ENCODE measurements at regions not wholly inside any gene's neighbourhood (a gene's known extent, or its start where the extent isn't known, plus 50 kb on each side); places are given as distances from the start of the nearest gene placed in this dataset.
"Not testable (repeated sequence)": the region's sequence is repeated elsewhere in the genome, so short reads cannot be mapped to it uniquely, and the experiment has no call there.

DNA sequence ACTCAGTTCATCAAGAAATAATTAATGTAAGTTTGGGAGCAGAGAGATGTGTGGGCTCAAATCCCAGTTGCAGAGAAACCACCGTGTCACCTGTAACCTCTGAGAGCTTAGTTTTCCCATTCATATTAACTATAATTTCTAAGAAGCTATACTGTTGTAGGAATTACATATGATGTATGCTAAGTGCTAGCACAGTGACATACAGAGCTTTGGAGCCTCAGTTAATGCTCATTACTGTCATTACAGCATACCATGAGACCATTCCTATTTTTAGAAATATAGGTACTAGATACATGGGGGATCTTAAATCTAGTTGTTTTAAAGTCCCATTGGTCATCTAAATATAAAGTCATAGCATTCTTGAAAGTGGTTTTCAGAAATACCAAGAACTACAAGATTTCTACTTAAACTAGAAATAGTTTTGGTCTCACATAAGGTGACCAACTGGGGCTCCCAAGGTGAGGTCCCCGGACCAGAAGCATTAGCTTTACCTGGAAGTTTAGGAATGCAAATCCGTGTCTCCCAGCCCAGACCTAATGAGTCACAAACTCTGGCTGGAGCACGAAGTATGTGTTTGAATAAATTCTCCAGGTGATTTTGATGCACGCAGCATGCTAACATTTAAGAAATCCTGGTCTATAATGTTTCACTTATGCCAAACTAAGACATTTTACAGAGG is 144.6 kb downstream of the LACC1 start:
- no peak for FAIRE-seq

DNA sequence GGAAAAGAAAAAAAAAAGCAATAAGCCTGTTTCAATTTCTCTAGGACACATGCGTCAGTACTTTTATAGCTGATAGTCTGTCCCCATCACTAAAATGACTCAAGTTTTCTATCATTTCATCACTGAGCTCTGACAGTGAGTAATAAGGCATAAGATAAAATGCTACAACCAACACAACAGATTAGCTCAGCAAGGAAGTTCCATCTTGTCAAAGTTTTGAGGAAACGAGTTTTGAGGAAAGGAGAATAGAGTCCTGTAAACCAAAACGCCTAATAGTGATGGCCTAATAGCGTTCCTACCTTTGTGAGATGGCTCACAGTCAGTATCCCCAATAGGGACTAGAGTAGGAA is 145.1 kb downstream of the LACC1 start:
- FAIRE-seq: no peak

DNA sequence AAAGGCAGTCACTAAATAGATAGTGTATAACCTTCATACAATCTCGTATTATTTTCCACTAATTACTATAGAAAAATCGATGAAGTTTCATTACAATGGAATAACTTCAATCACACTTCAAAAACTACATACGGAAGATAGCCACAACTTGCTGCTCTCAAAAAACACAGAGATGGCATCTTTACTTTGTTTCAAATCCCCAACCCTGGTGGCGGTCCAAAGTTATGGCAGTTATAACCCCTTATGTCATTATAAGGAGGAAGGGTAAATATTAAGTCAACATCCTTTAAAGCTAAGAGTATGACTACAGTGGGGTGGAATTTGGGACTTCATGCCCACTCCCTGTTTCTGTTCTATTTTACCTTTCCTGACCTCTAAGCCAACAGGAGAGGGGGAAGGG is 146.5 kb downstream of the LACC1 start:
- no peak for FAIRE-seq

DNA sequence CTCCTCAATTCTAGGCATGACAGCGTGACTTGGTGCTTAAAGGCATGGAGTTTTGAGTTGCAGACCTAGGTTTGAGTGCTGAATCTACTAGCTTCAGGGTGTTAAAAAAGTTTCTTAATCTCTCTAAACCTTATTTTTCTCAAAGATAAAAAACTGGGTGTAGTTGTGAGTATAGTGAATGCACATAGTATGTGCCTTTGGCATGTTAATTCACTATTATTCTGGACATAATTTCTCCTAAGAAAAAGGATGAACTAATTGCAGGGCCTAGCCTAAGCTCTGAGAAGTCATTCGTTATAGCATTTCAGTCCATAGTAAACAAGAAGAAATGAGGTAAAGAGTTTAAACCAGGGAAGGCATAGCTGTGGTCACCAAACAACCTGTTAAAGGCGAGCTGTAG is 149.0 kb downstream of the LACC1 start:
- FAIRE-seq: no peak

DNA sequence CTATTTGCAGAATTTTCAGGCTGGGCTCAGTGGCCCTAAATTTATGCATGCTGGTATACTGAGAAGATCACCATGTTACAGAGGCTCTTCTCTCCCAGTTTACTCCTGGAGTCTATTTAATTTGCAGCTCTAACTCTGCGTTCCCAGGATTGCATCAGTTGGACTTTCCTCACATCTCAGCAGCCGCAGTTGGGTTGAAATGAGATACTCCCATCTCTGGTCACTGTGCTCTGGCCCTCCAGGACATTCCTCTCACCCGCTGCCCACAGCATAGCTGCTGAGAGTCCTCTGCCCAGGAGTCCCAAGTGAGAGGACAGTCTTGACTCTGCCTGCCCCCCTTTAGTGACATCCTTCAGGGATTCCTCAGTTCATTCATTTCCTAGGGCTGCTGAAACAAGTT is 150.9 kb downstream of the LACC1 start:
- no peak for FAIRE-seq

DNA sequence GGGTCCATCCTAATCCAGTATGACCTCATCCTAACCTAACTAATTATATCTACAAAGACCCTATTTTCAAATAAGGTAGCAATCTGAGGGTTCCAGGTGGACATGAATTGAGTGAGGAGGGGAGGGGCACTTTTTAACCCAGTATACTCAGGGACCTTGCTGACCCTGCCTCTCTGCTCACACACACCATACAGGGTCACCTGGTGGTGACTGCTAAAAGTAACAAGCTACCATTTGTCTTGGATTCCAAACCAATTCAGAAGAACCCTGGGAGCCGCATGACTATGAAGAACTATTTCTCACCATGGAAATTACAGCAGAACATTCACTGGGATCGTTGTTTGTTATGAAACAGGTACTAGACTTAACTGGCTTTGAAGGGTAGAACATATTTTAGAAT is 151.9 kb downstream of the LACC1 start:
- FAIRE-seq: no peak

DNA sequence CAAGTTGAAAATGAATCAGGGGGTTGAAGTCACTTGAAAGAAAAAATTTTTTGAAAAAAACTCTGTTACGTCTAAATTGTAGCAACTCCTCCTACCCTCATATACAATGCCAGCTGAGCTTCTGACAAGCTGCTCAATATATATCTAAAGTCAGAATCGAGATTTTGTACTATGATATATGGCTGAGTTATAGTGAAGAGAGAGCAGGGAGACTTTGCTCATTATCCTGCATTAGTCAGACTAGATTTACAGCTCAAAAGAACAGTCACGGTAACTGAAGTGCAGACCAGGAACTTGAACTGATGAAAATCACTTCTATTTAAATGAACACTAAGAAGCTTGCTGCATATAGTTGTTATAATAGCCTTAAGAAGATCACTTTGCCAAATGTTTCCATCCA is 153.1 kb downstream of the LACC1 start:
- FAIRE-seq: no peak

DNA sequence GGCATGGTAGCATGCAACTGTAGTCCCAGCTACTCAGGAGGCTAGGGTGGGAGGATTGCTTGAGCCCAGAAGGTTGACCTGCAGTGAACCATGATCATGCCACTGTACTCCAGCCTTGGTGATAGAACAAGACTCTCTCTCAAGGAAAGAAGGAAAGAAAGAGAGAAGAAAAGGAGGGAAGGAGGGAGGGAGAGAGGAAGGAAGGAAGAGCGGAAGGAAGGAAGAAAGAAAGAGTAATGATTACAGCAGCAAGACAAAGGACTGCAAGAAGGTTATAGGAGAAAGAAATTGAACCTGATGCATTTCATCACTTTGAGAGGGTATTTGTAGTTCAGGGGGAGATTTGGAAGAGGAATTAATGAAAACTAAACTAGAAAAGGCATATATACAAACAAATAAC is 155.7 kb downstream of the LACC1 start:
- FAIRE-seq: no peak

DNA sequence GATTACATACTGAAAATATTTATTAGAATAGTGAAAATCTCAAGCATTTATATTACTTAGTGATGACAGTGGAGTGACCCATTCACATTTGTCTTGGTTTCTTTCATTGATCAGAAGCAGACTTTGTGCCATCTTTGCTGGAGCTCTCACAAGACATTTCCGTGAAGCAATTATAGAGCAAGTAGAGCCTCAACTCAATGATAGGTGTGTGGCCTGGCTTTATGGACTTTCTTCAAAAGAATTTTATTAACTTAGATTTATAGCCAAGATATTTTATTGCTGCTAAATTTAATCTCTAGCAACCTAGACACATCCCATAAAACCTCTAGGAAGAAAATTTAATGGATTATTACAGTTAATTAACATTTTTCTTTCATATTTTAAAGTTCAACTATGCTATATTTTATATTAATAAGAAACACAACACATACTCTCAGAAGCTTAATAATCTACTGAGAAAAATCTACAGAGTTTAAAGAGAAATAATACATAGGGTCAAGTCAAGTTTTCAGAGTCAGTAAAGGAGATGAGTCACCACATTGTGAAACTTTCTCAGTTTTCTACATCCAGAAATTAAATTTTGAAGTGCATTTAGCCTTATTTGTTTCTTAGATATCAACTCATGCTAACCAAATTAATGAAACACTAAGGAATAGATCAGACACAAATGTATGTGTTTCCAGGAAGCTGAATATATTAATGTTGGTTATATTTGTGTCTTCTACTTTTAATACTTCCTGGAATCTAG is 160.5 kb downstream of the LACC1 start:
- peak; percentile 73 for FAIRE-seq

DNA sequence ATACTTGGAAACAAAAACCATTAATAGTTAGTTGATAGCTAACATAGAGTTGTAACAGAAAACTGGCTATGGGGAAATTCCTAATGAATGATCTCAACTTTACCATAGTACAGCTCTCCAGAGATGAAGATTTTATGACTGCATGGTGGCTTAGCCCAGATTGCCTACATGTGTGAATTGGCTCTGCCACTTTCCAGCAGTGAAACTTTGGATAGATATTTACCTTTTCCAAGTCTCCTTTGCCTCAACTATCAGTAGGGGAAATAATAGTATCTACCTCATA is 161.1 kb downstream of the LACC1 start:
- FAIRE-seq: no peak

DNA sequence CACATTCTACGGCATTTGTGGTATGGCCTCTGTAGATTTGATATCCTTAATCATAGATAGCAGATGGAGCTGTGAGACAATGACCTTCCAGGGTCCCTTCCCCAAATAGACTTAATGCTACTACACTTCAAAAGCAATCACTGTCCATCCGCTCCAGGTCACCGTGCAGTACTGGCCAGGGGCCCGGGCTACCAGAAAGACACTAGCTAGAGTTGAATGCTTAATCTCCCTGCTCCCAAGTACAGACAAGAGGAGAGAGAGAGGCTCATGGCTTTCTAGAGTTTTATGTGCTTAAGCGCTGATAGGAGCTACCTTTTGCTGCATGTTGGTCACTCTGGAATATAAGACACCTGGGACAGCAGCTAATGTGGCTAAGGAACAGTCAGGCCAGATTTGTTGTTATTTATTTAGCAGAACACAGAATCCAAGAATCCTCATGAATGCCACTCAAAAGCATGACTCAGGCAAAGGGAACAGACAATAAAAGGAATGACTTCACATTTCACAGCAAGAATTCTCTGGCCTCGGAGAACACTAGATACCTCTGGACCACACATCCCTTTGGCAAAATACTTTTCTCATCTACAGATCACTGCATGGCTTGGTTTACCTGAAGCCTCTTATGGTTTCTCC is 165.0 kb downstream of the LACC1 start:
- no peak for FAIRE-seq

DNA sequence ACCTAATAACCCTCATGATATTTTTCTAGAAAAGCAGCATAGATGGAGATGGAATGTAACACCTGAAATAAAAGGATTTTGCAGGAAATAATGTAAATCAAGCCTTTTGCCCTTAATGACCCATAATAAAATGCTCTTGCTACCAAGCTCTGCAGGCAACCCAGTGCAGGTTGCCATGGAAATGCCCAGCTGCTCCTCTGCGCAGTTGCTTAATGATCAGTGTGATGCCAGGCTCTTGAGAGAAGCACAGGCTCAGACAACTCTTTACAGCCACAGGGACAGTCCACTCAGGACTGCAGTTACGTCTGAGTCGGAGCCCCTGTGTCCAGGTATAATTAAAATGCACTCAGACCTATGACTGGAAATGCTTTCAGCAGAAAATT is 165.5 kb downstream of the LACC1 start:
- no peak for FAIRE-seq

DNA sequence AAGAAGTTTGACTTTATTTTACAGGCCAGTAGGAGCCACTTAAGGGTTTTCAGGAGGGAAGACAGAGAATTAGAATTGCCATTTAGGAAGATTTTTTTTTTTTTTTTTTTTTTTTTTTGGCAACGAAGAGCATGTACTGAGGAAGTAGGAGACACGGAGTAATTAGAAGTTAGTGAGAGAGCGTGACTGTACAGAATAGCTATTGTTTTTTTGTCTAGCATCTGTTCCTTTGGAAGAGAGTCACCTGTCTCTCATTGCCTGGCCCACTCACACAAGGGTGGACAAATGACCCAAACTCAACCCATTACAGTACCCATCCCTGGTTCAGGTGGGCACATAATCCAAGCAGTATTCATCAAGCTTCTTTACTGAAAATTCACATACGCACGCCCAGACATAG is 166.7 kb downstream of the LACC1 start:
- no peak for FAIRE-seq

DNA sequence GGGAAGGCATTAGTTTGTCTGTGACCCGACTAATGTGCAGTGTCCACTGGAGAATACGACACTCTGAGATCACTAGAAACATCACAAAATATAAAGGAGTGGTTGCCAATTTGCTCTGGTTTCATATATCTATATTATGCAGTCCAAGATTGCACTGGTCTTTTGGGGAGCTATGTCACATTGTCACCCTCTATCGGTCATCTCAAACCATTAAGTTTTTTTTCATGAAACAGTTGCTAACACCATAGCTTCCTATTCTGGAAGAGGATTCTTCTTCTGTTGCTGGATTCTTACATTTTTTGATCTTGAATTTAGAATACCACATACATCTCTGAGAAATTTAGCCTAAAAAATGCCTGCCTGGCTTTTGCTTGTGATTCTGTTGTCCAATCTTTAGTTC is 168.6 kb downstream of the LACC1 start:
- FAIRE-seq: no peak

DNA sequence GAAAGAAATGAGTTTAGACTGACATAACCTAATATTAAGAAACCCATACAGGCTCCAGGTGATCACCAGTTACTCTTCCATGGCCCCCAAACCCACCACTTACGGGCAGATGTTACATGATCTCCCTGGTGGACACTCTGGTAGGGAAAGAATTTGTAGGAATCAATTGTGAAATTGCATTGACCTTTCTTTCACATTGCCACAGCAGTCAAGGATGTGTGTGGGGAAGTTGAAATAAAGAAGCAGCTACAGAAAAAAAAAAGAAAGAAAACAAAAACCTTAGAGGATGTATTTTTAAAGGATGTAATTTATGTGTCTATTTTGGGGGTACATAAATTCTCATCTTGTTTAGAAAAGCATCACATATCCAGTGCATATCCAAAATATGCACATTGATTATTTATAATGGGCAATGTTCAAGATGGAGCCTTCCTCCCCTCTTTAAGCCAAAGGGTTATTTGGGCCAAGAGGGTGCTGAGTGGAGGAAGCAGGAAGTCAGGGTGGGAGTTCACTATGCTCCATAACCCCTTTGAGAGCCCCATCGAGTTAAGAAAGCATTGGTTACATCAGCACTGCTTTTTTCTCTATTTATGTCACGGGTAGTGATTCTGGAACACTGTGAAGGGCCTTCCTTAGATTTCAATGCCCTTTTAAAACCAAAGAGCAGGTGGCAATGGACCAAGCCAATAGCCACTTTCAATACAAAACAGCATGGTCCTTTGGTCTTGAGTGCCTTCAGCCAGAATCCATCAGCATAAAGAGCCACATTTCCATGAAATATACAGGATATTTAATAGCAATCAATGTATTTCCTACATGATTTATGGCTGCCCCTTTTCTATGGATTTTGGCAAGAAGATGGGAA is 169.6 kb downstream of the LACC1 start:
- FAIRE-seq: no peak

DNA sequence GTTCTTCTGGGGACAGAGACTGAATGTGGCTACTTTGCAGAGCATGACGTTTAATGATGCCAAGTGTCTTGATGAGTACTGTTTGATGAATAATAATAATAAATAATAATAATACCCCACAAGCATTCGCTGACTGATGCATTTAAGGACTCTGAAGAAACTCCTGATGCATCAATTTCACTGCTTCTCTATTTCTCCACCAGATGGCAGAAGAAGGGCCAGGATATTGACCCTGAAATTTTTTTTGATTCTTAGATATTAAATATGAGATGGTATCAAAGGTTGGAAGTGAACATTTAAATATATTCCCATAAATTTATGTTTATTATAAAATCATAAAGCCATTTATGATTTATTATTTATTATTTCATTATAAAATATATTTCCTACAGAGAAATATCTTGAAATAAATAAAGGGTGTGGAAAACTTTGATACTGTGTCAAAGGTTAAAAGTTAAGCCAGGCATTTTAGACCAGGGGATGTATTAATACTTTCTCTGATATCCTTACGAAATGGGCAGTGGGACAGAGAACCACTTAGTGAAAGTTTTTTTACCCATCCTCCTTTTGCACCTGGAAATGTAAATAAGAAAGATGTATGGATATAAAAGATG is 170.9 kb downstream of the LACC1 start:
- peak; percentile 97 for FAIRE-seq

DNA sequence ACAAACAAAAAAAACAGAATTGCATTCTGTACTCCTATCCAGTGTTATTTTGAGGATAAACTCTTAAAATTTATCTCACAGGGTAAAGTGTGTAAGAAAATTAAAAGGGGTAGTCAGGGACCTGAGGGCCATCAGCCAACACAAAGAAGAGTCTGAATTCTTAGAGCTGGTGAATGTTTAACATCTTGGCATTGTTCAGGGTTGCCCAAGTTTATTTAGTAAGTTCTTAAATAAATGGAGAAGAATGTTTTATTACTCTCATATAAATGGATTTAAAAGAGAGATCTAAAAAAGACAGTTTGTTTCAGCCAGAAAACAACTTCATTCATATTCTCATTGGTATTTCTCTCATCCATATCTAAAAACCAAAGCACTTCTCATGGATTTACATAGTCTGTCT is 171.7 kb downstream of the LACC1 start:
- FAIRE-seq: peak; percentile 53

DNA sequence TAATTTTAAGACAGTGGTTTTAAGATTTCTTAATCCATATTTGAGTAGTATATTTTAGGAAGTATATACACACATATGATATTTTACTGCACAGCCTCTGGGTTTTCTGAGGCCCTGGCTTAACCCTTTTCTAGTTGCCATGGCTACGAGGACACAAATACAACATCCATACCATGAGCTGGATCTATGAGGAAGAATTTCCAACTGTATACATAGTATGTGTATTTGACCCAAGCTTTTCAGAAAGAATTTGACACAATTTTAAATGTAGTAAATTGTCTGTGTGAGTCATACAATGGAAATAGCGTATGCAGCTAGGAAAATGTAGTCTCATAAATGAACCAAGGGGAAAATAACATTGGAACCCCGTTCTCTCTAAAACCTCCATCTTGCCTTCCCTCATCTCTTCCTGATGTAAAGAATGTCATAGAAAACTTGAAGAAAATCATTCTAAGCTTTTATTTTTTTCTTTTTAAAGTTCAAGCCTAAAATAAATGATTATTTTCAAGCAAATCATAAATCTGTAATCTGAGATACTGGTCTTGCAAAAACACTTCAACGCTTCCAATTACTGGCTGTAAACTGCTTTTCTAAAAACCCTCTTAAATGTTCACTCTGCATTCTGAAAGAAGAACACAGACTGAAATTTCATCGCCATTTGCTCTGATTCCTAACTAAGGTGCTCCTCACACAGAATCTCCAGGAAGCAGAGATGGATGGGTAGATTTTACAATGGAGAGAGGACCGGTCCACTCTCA is 172.4 kb downstream of the LACC1 start:
- FAIRE-seq: no peak

DNA sequence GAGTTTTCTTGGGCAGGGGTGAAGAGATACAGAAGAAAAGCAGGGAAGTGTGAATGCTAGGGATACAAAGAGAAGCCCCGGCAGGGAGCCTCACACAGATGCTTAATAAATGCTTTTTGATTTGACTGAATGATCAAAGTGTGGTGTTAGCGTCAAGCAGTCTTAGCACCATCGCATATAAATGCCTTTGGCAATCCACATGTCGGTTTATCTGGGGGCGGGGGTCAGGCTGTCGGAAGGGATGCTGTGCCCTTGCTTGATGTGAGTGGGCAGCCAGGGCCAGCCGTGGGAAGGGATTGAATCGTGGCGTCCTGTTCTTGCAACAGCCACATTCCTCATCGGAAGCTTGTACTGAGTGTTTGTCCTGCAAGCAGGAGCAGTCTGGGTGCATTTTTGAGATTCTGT is 173.1 kb downstream of the LACC1 start:
- FAIRE-seq: no peak

DNA sequence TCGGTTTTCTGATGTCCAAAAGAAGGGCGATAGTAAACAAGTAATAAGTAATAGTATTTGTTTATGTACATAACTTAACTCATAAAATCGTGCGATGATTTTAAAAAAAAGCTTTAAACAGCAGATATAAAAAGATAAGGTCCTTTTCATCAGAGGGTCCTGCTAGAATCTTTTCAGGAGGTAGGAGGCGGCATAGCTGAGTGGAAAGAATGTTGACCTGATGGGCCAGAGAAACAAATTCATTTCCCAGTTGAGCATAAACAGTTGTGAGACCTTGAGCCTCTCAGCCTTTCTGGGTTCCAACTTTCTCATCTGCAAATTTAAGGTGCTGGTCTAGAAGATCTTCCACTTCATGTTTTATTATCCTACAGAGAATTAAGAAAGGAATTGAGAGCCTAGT is 173.5 kb downstream of the LACC1 start:
- FAIRE-seq: no peak

DNA sequence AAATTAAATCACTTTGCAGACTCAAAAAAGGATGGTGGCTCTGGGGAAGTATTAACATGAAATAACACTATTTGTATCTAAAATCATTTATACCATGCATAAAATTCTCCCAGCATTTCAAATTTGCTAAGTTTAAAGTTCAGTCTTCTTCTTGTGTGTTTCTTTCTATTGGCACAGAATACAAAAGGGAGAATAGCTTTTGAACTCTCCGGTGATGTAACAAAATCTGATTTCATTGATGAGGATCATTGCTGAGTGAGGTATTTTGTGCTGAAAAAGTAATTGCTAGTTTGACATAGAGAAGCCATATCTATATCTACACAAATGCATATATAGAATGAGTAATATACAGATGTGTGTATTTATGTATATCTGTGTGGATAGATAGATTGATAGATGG is 174.8 kb downstream of the LACC1 start:
- FAIRE-seq: no peak

DNA sequence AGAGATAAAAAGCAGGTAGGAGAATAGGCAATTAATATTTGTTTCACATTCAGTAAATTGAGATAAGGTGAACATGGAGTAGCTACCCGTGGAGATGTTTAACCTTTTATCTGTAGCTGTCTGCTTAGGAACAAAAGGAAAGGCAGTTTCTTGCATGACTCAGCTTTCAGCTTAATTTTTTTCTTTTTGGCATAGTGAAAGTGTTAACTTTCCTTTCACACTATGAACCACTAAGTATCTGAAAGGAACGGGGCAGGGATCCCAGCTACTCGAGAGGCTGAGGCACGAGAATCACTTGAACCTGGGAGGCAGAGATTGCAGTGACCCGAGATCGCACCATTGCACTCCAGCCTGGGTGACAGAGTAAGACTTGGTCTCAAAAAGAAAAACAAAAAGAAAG is 176.0 kb downstream of the LACC1 start:
- FAIRE-seq: not testable (repeated sequence)
